GM13976 (cell line): ENCODE measurements at regions not wholly inside any gene's neighbourhood (a gene's known extent, or its start where the extent isn't known, plus 50 kb on each side); places are given as distances from the start of the nearest gene placed in this dataset.

ENCODE experiments used
- DNase-seq: peaks from one replicate; pipeline ENCODE4 v3.0.0; 2012; ENCODE audit warnings: low spot score
- CTCF ChIP-seq: IDR thresholded peaks from 2 replicates; pipeline ENCODE4 v1.5.1; 2012; ENCODE audit warnings: borderline replicate concordance, mild to moderate bottlenecking; ENCODE audit not compliant: insufficient read depth; ENCODE audit errors: extremely low read depth, missing control alignments, control extremely low read depth
- in situ Hi-C: fragments of 300-500 bp; cut with MboI; formaldehyde crosslinking; loops from one replicate; pipeline ENCODE4 v1.12.0; 2022; ENCODE audit warnings: low sequenced_read_pairs, mixed read lengths, inconsistent platforms; ENCODE audit not compliant: unreplicated experiment

- no peak for DNase-seq
- in situ Hi-C loops: no loop called here
- TF ChIP-seq CTCF: no peak
Measured at GRCh38 chr12:114990381-114990780, 306.4 kb upstream of the TBX3 start.

- DNase-seq: no peak
- no peak for TF ChIP-seq CTCF
- in situ Hi-C loops: no loop called here
Measured at GRCh38 chr12:114986849-114987248, 302.9 kb upstream of the TBX3 start.

GRCh38 chr12:114986178-114986714, 302.3 kb upstream of the TBX3 start:
- DNase-seq: no peak
- in situ Hi-C loops: no loop called here
- TF ChIP-seq CTCF: no peak

GRCh38 chr12:114984634-114985061, 300.7 kb upstream of the TBX3 start:
- DNase-seq: no peak
- in situ Hi-C loops: no loop called here

GRCh38 chr12:114982760-114983159, 298.8 kb upstream of the TBX3 start:
- TF ChIP-seq CTCF: no peak
- in situ Hi-C loops: no loop called here
- DNase-seq: no peak

More at GRCh38 chr12:114984634-114985061, 300.7 kb upstream of the TBX3 start:
- TF ChIP-seq CTCF: no peak

- DNase-seq: no peak
- in situ Hi-C loops: no loop called here
- TF ChIP-seq CTCF: no peak
Measured at GRCh38 chr12:114981036-114981435, 297.1 kb upstream of the TBX3 start.
